BE2C (cell line): ENCODE measurements at regions not wholly inside any gene's neighbourhood (a gene's known extent, or its start where the extent isn't known, plus 50 kb on each side); places are given as distances from the start of the nearest gene placed in this dataset.

Source experiments
- DNase-seq: peaks from one replicate; pipeline ENCODE4 v3.0.0-alpha.2; 2020
- H3K27me3 ChIP-seq: fragments of 250-450 bp; sonication (Bioruptor Pico); 2 replicates; pipeline ENCODE4 v1.5.1; 2020; ENCODE audit warnings: mild to moderate bottlenecking
- H3K36me3 ChIP-seq: fragments of 250-450 bp; sonication (Bioruptor Pico); 2 replicates; pipeline ENCODE4 v1.5.1; 2020; ENCODE audit warnings: mild to moderate bottlenecking
- H3K4me1 ChIP-seq: fragments of 250-450 bp; sonication (Bioruptor Pico); 2 replicates; pipeline ENCODE4 v1.5.1; 2020
- H3K4me3 ChIP-seq: 2 replicates; pipeline ENCODE4 v1.5.1; 2011; ENCODE audit warnings: low read depth, low read length
- H3K9me3 ChIP-seq: fragments of 250-450 bp; sonication (Bioruptor Pico); 2 replicates; pipeline ENCODE4 v1.5.1; 2020
- TF ChIP-seq, protein P1 (sequence below): IDR thresholded peaks from 2 replicates; pipeline ENCODE4 v1.5.1; 2012; ENCODE audit warnings: mild to moderate bottlenecking, low read depth, low read length

GRCh38 chr14:62168564-62169155, 406.4 kb downstream of the SNAPC1 start:
- no peaks in the 10 kb centered on the region for H3K4me1 ChIP-seq

DNA sequence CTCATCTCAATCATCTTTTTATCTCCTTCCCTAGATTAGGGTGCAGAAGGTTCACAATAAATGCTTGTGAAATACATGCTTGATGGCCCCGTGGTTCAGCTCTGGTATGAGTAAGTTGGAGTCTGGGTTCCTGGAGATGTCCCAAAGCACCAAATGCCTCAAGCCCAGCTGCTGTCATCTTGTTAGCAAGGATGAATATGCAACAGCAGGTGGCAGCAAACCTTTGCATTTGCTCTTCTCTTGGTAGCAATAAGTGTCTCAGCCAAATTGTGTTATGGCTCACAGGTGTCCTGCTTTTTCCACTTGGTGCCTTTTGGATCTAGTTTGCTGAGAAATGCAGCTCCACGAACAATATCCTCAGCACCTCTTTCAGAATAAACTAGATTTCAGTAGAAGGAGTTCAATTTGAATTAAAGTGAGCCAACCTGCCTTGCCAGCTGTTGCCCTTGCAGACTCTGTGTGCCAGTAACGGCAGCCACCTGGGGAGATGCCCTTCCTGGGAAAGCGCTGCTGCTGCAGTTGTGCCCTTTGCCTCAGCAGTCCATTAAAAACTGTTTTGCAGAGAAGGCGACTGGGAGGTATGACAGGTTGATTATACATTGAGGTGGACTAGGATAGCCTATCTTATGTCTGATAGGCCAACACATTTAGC, 417.3 kb downstream of the SNAPC1 start:
- Histone ChIP-seq H3K27me3 (no peaks in the 10 kb centered on the region), H3K9me3 (no peaks in the 10 kb centered on the region), H3K4me1 (no peaks in the 10 kb centered on the region), H3K36me3 (no peaks in the 10 kb centered on the region), H3K4me3 (no peak overlapping the region)
- TF ChIP-seq, protein P1, sequence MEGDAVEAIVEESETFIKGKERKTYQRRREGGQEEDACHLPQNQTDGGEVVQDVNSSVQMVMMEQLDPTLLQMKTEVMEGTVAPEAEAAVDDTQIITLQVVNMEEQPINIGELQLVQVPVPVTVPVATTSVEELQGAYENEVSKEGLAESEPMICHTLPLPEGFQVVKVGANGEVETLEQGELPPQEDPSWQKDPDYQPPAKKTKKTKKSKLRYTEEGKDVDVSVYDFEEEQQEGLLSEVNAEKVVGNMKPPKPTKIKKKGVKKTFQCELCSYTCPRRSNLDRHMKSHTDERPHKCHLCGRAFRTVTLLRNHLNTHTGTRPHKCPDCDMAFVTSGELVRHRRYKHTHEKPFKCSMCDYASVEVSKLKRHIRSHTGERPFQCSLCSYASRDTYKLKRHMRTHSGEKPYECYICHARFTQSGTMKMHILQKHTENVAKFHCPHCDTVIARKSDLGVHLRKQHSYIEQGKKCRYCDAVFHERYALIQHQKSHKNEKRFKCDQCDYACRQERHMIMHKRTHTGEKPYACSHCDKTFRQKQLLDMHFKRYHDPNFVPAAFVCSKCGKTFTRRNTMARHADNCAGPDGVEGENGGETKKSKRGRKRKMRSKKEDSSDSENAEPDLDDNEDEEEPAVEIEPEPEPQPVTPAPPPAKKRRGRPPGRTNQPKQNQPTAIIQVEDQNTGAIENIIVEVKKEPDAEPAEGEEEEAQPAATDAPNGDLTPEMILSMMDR, result peak; percentile 74
- DNase-seq, result peak; percentile 62

More at GRCh38 chr14:62168564-62169155, 406.4 kb downstream of the SNAPC1 start:
- TF ChIP-seq, protein P1, result no peak
- Histone ChIP-seq H3K9me3 (no peaks in the 10 kb centered on the region), H3K27me3 (no peaks in the 10 kb centered on the region), H3K4me3 (no peak overlapping the region), H3K36me3 (no peaks in the 10 kb centered on the region)
- DNase-seq, result no peak

GRCh38 chr14:62181591-62181990, 419.4 kb downstream of the SNAPC1 start:
- no peaks in the 10 kb centered on the region for H3K36me3 ChIP-seq
- H3K9me3 ChIP-seq, result no peaks in the 10 kb centered on the region
- H3K4me1 ChIP-seq, result no peaks in the 10 kb centered on the region
- H3K27me3 ChIP-seq, result no peaks in the 10 kb centered on the region
- no peak overlapping the region for H3K4me3 ChIP-seq
- DNase-seq, result no peak
- TF ChIP-seq, protein P1, result no peak

DNA sequence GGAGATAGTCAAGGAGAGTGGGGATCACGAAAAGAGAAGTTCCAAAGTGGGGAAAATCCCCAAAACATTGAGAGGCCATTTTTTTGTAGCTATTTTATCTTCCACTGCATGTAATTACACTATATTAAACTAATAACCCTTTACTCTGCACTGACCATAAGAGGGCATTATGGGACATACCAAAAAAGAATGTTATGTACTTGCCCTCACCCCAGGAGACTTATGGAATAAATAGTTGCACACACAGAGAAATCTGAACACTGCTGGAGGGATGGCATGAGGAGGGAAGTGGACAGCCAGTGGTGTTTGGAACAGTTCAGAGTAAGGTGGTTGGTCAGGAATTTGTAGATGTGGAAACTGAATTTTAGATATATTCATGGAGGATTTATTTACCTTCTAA, 422.9 kb downstream of the SNAPC1 start:
- H3K4me3 ChIP-seq, result no peak overlapping the region
- 0 out of 2 replicates have a peak, but pooled peaks cover 2% of the 10 kb centered on the region for H3K27me3 ChIP-seq

GRCh38 chr14:62187265-62187664, 425.0 kb downstream of the SNAPC1 start:
- no peaks in the 10 kb centered on the region for H3K36me3 ChIP-seq
- no peak for DNase-seq
- TF ChIP-seq, protein P1, result no peak
- H3K9me3 ChIP-seq, result no peaks in the 10 kb centered on the region
- H3K4me3 ChIP-seq, result no peak overlapping the region
- H3K27me3 ChIP-seq, result 0 out of 2 replicates have a peak, but pooled peaks cover 2% of the 10 kb centered on the region
- no peaks in the 10 kb centered on the region for H3K4me1 ChIP-seq

More for the DNA sequence above, 422.9 kb downstream of the SNAPC1 start:
- H3K9me3 ChIP-seq, result no peaks in the 10 kb centered on the region
- H3K4me1 ChIP-seq, result no peaks in the 10 kb centered on the region
- TF ChIP-seq, protein P1, result no peak
- no peaks in the 10 kb centered on the region for H3K36me3 ChIP-seq
- DNase-seq, result no peak

GRCh38 chr14:62189698-62190097, 427.5 kb downstream of the SNAPC1 start:
- Histone ChIP-seq H3K4me1 (no peaks in the 10 kb centered on the region), H3K27me3 (0 out of 2 replicates have a peak, but pooled peaks cover 2% of the 10 kb centered on the region), H3K9me3 (no peaks in the 10 kb centered on the region), H3K4me3 (no peak overlapping the region), H3K36me3 (no peaks in the 10 kb centered on the region)
- no peak for DNase-seq
- TF ChIP-seq, protein P1, result no peak
